ENCODE measurements at regions not wholly inside any gene's neighbourhood (a gene's known extent, or its start where the extent isn't known, plus 50 kb on each side); places are given as distances from the start of the nearest gene placed in this dataset.

DNA sequence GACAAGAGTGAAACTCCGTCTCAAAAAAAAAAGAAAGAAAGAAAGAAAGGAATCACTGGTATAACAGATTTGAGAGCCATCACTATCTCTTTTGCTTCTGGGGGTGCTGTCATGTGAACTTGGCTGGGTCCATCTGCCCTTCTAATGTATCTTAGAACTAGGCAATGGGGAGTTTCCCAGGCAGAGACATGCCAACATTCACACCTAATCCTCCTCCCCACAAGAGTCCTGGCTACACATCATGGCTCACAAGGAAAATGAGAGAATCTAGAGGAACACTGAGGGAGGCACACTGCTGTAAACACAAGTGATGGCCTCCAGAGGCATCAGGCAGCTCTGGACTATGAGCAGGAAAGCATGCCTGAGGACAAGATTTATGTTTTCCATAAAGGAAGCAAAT, 67.8 kb upstream of the PPP2R3A start:
- Histone ChIP-seq H3K27ac (no peak overlapping the region), H3K27me3 (no peaks in the 10 kb centered on the region), H3K4me1 (no peaks in the 10 kb centered on the region), H3K9me3 (no peaks in the 10 kb centered on the region), H3K4me3 (no peak overlapping the region), H3K36me3 (ENCODE audit: low read depth, missing control alignments) (no peaks in the 10 kb centered on the region)
- no peak for DNase-seq
- intact Hi-C loops (cut with DNase I; ENCODE audit: low total_unique reads): loop anchor here (10.0 kb wide), 1 partner anchor 1103 kb away; the partner anchor contains the start of gene EPHB1
- TF ChIP-seq, protein P1, sequence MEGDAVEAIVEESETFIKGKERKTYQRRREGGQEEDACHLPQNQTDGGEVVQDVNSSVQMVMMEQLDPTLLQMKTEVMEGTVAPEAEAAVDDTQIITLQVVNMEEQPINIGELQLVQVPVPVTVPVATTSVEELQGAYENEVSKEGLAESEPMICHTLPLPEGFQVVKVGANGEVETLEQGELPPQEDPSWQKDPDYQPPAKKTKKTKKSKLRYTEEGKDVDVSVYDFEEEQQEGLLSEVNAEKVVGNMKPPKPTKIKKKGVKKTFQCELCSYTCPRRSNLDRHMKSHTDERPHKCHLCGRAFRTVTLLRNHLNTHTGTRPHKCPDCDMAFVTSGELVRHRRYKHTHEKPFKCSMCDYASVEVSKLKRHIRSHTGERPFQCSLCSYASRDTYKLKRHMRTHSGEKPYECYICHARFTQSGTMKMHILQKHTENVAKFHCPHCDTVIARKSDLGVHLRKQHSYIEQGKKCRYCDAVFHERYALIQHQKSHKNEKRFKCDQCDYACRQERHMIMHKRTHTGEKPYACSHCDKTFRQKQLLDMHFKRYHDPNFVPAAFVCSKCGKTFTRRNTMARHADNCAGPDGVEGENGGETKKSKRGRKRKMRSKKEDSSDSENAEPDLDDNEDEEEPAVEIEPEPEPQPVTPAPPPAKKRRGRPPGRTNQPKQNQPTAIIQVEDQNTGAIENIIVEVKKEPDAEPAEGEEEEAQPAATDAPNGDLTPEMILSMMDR (IDR thresholded peaks at IDR 0.05): no peak
- no peak for TF ChIP-seq POLR2A (IDR thresholded peaks at IDR 0.05)
- 81 to 90% methylated on average over 1 of the region's 1 CpG for WGBS, 2 donors

DNA sequence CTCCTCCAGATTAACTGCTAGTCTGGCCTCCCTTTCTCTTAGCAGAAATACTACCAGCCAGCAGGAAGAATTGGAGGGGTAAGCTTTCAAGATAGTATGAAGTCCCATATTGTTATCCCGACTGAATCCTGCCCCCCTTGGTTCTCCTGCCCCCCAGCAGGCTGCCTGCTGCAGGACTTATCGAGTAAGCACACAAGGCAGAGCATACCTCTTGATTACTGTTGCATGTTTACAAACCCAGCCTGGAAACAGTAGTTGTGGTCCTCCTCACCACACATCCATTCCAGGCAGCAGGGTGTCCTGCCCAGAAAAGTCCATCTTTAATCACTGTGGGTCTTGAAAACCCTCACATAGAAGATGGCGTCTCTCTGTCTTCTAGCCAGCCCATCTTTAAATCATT, 66.8 kb upstream of the PPP2R3A start:
- WGBS, 2 donors: 90% methylated on average over 2 to 3 of the region's 3 CpGs

DNA sequence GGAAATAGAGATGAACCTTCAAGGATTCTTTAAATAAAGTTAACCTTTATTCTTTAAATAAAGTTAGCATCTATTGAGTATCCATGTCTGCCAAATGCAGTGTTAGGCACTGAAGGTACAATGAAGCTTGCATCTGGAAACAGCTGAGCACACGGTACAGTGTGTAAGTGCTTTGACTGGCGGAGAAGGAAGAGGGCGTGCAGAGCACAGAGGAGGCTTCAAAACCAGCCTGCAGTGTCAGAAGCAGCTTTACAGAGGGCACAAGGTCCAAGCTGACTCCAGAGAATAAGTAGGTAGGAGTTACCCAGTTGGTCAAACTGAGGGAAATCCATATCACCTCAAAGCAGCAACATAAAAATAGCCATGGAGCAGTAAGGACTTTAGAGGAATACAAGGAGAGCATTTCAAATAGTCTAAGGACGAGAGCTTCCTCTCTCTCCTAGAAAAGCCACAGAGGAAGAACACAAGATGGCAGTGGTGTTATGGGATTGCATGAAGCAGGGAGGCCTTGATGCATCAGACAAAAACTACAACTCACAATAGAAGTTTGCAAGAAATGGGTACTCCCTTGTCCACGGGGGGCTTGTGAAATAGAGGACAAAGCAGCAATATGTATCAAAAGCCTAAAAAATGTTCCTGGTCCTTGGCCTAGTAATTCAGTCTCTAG, 60.3 kb upstream of the PPP2R3A start:
- TF ChIP-seq POLR2A (IDR thresholded peaks at IDR 0.05): no peak
- TF ChIP-seq, protein P1 (IDR thresholded peaks at IDR 0.05): no peak
- Histone ChIP-seq H3K27ac (no peak overlapping the region), H3K9me3 (no peaks in the 10 kb centered on the region), H3K4me3 (no peak overlapping the region), H3K4me1 (no peaks in the 10 kb centered on the region), H3K36me3 (ENCODE audit: low read depth, missing control alignments) (no peaks in the 10 kb centered on the region), H3K27me3 (no peaks in the 10 kb centered on the region)
- no peak for DNase-seq
- intact Hi-C loops (cut with DNase I; ENCODE audit: low total_unique reads): loop anchor here (10.0 kb wide), 1 partner anchor 140 kb away; no protein-coding TSS in a partner anchor
- WGBS, 2 donors: 70 to 72% methylated on average over 5 of the region's 5 CpGs

More for the DNA sequence above, 66.8 kb upstream of the PPP2R3A start:
- Histone ChIP-seq H3K36me3 (ENCODE audit: low read depth, missing control alignments) (no peaks in the 10 kb centered on the region), H3K4me1 (no peaks in the 10 kb centered on the region), H3K9me3 (no peaks in the 10 kb centered on the region), H3K4me3 (no peak overlapping the region), H3K27me3 (no peaks in the 10 kb centered on the region), H3K27ac (no peak overlapping the region)
- intact Hi-C loops (cut with DNase I; ENCODE audit: low total_unique reads): loop anchor here (10.0 kb wide), 1 partner anchor 1104 kb away; the partner anchor contains the start of gene EPHB1
- no peak for DNase-seq
- TF ChIP-seq, protein P1 (IDR thresholded peaks at IDR 0.05): no peak
- no peak for TF ChIP-seq POLR2A (IDR thresholded peaks at IDR 0.05)

DNA sequence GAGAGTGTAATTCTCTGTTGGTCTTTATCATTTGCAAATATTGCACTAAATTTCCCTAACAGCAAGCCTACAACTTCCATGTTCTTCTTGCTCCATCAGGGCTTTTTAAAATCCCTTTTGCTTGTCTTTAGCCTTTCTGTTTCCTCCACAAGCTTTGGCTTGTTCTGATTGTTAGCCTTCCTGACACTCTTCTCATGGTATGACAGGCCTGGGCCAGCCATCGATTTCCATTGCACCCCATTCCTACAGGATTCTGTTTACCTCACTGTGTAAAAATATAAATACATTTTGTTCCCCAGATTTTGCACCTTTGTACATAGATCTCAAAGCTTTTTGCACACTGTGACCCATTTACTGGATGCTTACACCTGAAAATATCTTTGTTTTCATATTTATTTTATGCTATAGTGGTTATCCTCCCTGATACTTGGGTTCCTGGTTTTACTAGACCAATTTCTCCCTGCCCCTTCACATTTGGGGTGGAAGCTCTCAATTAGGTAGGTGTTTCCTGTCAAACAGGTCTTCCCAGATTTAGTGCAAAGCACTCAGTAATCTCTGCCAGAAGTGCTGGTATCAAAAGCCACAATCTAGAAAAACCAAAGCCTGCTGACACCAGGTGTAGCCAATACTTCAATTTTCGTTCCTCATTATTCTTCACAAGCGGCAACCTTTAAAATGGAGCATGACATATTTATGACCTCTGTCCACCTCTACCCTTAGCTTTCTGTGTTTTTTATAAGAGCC, 57.9 kb upstream of the PPP2R3A start:
- H3K36me3 ChIP-seq (ENCODE audit: low read depth, missing control alignments): no peaks in the 10 kb centered on the region

More for the DNA sequence above, 57.9 kb upstream of the PPP2R3A start:
- WGBS, 2 donors: 90% methylated on average over 3 of the region's 3 CpGs
- Histone ChIP-seq H3K9me3 (no peaks in the 10 kb centered on the region), H3K27ac (no peak overlapping the region), H3K4me3 (no peak overlapping the region), H3K4me1 (no peaks in the 10 kb centered on the region), H3K27me3 (no peaks in the 10 kb centered on the region)
- no peak for TF ChIP-seq POLR2A (IDR thresholded peaks at IDR 0.05)
- TF ChIP-seq, protein P1 (IDR thresholded peaks at IDR 0.05): no peak
- intact Hi-C loops (cut with DNase I; ENCODE audit: low total_unique reads): loop anchor here (10.0 kb wide), 1 partner anchor 137 kb away; no protein-coding TSS in a partner anchor
- DNase-seq: no peak
